ENCODE measurements at regions not wholly inside any gene's neighbourhood (a gene's known extent, or its start where the extent isn't known, plus 50 kb on each side); places are given as distances from the start of the nearest gene placed in this dataset.

- H2BK5ac ChIP-seq (ENCODE audit: insufficient read length, low read length) = no peak overlapping the region
Observed at GRCh38 chr19:33998302-33998701, 174.0 kb upstream of the LSM14A start.

More at GRCh38 chr19:33998302-33998701, 174.0 kb upstream of the LSM14A start:
- H4K91ac ChIP-seq (ENCODE audit: insufficient read length, low read depth, low read length) = no peak overlapping the region
- no peak overlapping the region for H3K4me2 ChIP-seq (ENCODE audit: insufficient read depth, insufficient read length, low read length)
- H2BK20ac ChIP-seq (ENCODE audit: low read depth, low read length, poor library complexity, severe bottlenecking) = no peak overlapping the region
- peaks cover 6 to 7% of the 10 kb centered on the region in 2 experiments; a peak in 4 of 5 replicates for H3K9me3 Mint-ChIP-seq
- H3K4me1 ChIP-seq (ENCODE audit: insufficient read depth, low read length) = no peaks in the 10 kb centered on the region
- H3K36me3 Mint-ChIP-seq (ENCODE audit: insufficient read depth in 1 of 3, low read depth in 3 of 3) = peaks cover 0 to 1% (median 0%) of the 10 kb centered on the region in 3 experiments; a peak in 3 of 7 replicates
- H2AK5ac ChIP-seq (ENCODE audit: insufficient read length, low read length) = no peak overlapping the region
- H3K23ac ChIP-seq (ENCODE audit: insufficient read length, low read depth, low read length) = no peak overlapping the region
- no peaks in the 10 kb centered on the region for H4K20me1 ChIP-seq (ENCODE audit: control insufficient read depth, insufficient read depth, insufficient read length)
- no peak overlapping the region for H2BK12ac ChIP-seq (ENCODE audit: insufficient read length, low read depth, low read length)
- H3K27me3 ChIP-seq (ENCODE audit: insufficient read depth, low read length) = no peaks in the 10 kb centered on the region
- no peak overlapping the region for H2BK15ac ChIP-seq (ENCODE audit: low read depth, low read length)
- no peak overlapping the region for H3K56ac ChIP-seq (ENCODE audit: insufficient read length, low read depth, low read length)
- no peak overlapping the region for H3K27ac ChIP-seq (ENCODE audit: insufficient read length, low read depth, low read length)
- H3T11ph ChIP-seq (ENCODE audit: low read length) = no peak overlapping the region
- WGBS (ENCODE audit: extremely low coverage, insufficient read length, low lambda C conversion rate) = no CpG with 5 or more reads among the region's 5 CpGs
- no peak overlapping the region for H2AFZ ChIP-seq (ENCODE audit: low read length)
- no peak for DNase-seq
- H2BK120ac ChIP-seq (ENCODE audit: low read depth, low read length, poor library complexity, severe bottlenecking) = no peak overlapping the region
- H3K9ac ChIP-seq (ENCODE audit: extremely low read depth, insufficient read length, low read length) = no peak overlapping the region
- no peaks in the 10 kb centered on the region for H3K23me2 ChIP-seq (ENCODE audit: insufficient read length, low read depth, low read length, poor library complexity, severe bottlenecking)
- no peak overlapping the region for H4K8ac ChIP-seq (replicated peaks; ENCODE audit: insufficient read length, low read depth, low read length)
- peaks cover 5% of the 10 kb centered on the region in 2 experiments; a peak in 3 of 4 replicates for H3K4me1 Mint-ChIP-seq
- no peak overlapping the region for H3K18ac ChIP-seq (ENCODE audit: insufficient read length, low read depth, low read length)
- no peaks in the 10 kb centered on the region for H3K27me3 Mint-ChIP-seq (ENCODE audit: low read depth)
- TF ChIP-seq CTCF (conservative IDR thresholded peaks at IDR 0.05) = no peak
- no peak overlapping the region for H4K5ac ChIP-seq (ENCODE audit: insufficient read length, low read depth, low read length)
- no peak overlapping the region for H3K4ac ChIP-seq (ENCODE audit: low read depth, low read length)
- H3K27ac Mint-ChIP-seq = no peak overlapping the region
- no peaks in the 10 kb centered on the region for H3K9me3 ChIP-seq (ENCODE audit: control insufficient read depth, low read depth, low read length)
- no peaks in the 10 kb centered on the region for H3K79me2 ChIP-seq (ENCODE audit: insufficient read depth, low read length)
- H3K79me1 ChIP-seq (ENCODE audit: insufficient read depth, low read depth, low read length, poor library complexity, severe bottlenecking) = no peaks in the 10 kb centered on the region
- H3K14ac ChIP-seq (ENCODE audit: insufficient read depth, low read length) = no peak overlapping the region
- no peak overlapping the region for H3K4me3 Mint-ChIP-seq

Data from H9 (cell line).